ENCODE measurements at regions not wholly inside any gene's neighbourhood (a gene's known extent, or its start where the extent isn't known, plus 50 kb on each side); places are given as distances from the start of the nearest gene placed in this dataset.

- TF ChIP-seq NKRF (IDR thresholded peaks at IDR 0.05; ENCODE audit: borderline replicate concordance) (no peak), PYGO2 (tag; IDR thresholded peaks at IDR 0.05) (no peak), PCBP1 (IDR thresholded peaks at IDR 0.05; ENCODE audit: low read depth, low read length, poor library complexity, severe bottlenecking) (no peak), TBP (optimal IDR thresholded peaks at IDR 0.05; ENCODE audit: low read depth, low read length) (no peak), ZNF639 (CRISPR knock-in tag; conservative IDR thresholded peaks at IDR 0.05 in 1 of 2, IDR thresholded peaks at IDR 0.05 in 1 of 2) (no peak), CCNT2 (IDR thresholded peaks at IDR 0.05; ENCODE audit: borderline replicate concordance, extremely low read depth, insufficient read length, low read depth, low read length) (no peak)
- TF ChIP-seq, protein P1, sequence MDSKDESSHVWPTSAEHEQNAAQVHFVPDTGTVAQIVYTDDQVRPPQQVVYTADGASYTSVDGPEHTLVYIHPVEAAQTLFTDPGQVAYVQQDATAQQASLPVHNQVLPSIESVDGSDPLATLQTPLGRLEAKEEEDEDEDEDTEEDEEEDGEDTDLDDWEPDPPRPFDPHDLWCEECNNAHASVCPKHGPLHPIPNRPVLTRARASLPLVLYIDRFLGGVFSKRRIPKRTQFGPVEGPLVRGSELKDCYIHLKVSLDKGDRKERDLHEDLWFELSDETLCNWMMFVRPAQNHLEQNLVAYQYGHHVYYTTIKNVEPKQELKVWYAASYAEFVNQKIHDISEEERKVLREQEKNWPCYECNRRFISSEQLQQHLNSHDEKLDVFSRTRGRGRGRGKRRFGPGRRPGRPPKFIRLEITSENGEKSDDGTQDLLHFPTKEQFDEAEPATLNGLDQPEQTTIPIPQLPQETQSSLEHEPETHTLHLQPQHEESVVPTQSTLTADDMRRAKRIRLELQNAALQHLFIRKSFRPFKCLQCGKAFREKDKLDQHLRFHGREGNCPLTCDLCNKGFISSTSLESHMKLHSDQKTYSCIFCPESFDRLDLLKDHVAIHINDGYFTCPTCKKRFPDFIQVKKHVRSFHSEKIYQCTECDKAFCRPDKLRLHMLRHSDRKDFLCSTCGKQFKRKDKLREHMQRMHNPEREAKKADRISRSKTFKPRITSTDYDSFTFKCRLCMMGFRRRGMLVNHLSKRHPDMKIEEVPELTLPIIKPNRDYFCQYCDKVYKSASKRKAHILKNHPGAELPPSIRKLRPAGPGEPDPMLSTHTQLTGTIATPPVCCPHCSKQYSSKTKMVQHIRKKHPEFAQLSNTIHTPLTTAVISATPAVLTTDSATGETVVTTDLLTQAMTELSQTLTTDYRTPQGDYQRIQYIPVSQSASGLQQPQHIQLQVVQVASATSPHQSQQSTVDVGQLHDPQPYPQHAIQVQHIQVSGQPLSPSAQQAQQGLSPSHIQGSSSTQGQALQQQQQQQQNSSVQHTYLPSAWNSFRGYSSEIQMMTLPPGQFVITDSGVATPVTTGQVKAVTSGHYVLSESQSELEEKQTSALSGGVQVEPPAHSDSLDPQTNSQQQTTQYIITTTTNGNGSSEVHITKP (IDR thresholded peaks at IDR 0.05; ENCODE audit: partially characterized antibody) = no peak
These were observed 61.3 kb upstream of the SMAD3 start (continued) for GRCh38 chr15:67004142-67004541.
